Thyroid gland (tissue), 4 donors: ENCODE measurements at regions not wholly inside any gene's neighbourhood (a gene's known extent, or its start where the extent isn't known, plus 50 kb on each side); places are given as distances from the start of the nearest gene placed in this dataset.

Experiments
- CTCF ChIP-seq, 6 experiments: fragments of 200-600 bp in 3 of 6; fragments of 450-650 bp in 3 of 6; sonication (generic) in 3 of 6; IDR thresholded peaks; one replicate each; pipeline ENCODE4 v1.5.1; 2016 to 2019; ENCODE audit warnings: antibody characterized with exemption in 6 of 6, mild to moderate bottlenecking in 2 of 6, inconsistent platforms in 1 of 6, moderate library complexity in 1 of 6
- POLR2A ChIP-seq, 2 donors: fragments of 450-650 bp; IDR thresholded peaks; one replicate each; pipeline ENCODE4 v1.6.1; 2017; ENCODE audit warnings: antibody characterized with exemption in 2 of 2, mild to moderate bottlenecking in 2 of 2, moderate library complexity in 1 of 2

- TF ChIP-seq CTCF (IDR thresholded peaks at IDR 0.05) (no peak), POLR2A (IDR thresholded peaks at IDR 0.05) (no peak)
Observed at GRCh38 chr12:4153343-4153892, 120.1 kb upstream of the CCND2 start.
